GM23338 (cell line): ENCODE measurements at regions not wholly inside any gene's neighbourhood (a gene's known extent, or its start where the extent isn't known, plus 50 kb on each side); places are given as distances from the start of the nearest gene placed in this dataset.

Source experiments
- CREB1 ChIP-seq: fragments of 250-450 bp; sonication (Bioruptor Pico); IDR thresholded peaks from 2 replicates; pipeline ENCODE4 v1.5.0; 2020; ENCODE audit warnings: low read depth, mild to moderate bottlenecking, moderate library complexity
- EZH2 ChIP-seq: fragments of 200-600 bp; sonication (generic); IDR thresholded peaks from one replicate; pipeline ENCODE4 v1.8.0; 2017; ENCODE audit warnings: antibody characterized with exemption, mild to moderate bottlenecking, low read depth; ENCODE audit not compliant: unreplicated experiment
- EZH2phosphoT487 ChIP-seq: fragments of 200-600 bp; sonication (generic); IDR thresholded peaks from one replicate; pipeline ENCODE4 v1.8.1; 2018; ENCODE audit warnings: antibody characterized with exemption; ENCODE audit not compliant: unreplicated experiment

- TF ChIP-seq CREB1 (CRISPR knock-in tag), result no peak
- TF ChIP-seq EZH2, result no peak
- no peak for TF ChIP-seq EZH2phosphoT487
Observed at GRCh38 chr10:128539510-128540127, 413.4 kb upstream of the MKI67 start.
